HepG2 (cell line): ENCODE measurements at regions not wholly inside any gene's neighbourhood (a gene's known extent, or its start where the extent isn't known, plus 50 kb on each side); places are given as distances from the start of the nearest gene placed in this dataset.
A peak's percentile ranks its signal among the peaks of the same experiment; 100 is the strongest.

Experiments used
- ATAC-seq: fragments of 200-7000 bp; cut with Tn5 transposase; 3 replicates; pipeline ENCODE4 v1.9.1; 2020; ENCODE audit warnings: mild to moderate bottlenecking, moderate library complexity
- BruUV-seq: library from RNA; stranded (reverse); fragments of 400-500 nt; replicated peaks from 2 replicates; lab custom pipeline; 2021; lab: Mats Ljungman, UMichigan
- CTCF ChIA-PET: fragments of 300-600 bp; formaldehyde crosslinking; extraction: SDS; loops from one replicate; lab custom pipeline; 2021; ENCODE audit warnings: low total read pairs, inconsistent platforms, low intra/inter-chr PET ratio; lab: Yijun Ruan, JAX
- POLR2A ChIA-PET: fragments of 350-600 bp; sonication (Branson Sonifier 250); formaldehyde crosslinking; loops from one replicate; lab custom pipeline; 2020; ENCODE audit warnings: antibody characterized with exemption, inconsistent platforms; lab: Yijun Ruan, JAX
- DNase-seq: peaks from one replicate; pipeline ENCODE4 v3.0.0-alpha.2; 2015; ENCODE audit warnings: low spot score
- FAIRE-seq: peaks from 3 replicates; lab custom pipeline; 2011; peaks lifted over from hg19 to GRCh38; lab: Jason Lieb, UNC
- H2AFZ ChIP-seq: one replicate; pipeline ENCODE4 v1.6.1; 2011; ENCODE audit warnings: low read length, inconsistent platforms
- H3K27ac ChIP-seq: fragments of 300-600 bp; 3 replicates; pipeline ENCODE4 v1.8.0; 2011; ENCODE audit warnings: mixed run types, mild to moderate bottlenecking, mixed read lengths, low read length, inconsistent platforms; ENCODE audit not compliant: insufficient read depth; ENCODE audit errors: extremely low read length
- H3K27me3 ChIP-seq, 2 experiments: fragments of 200-600 bp in 1 of 2; 2 replicates in 1 of 2; 3 replicates in 1 of 2; pipeline versions ENCODE4 v1.6.0 to v1.8.0; 2011; ENCODE audit warnings: low read length in 2 of 2, mild to moderate bottlenecking in 2 of 2, moderate library complexity in 2 of 2, inconsistent platforms in 1 of 2; ENCODE audit not compliant: insufficient read depth in 2 of 2, control insufficient read depth in 1 of 2
- H3K36me3 ChIP-seq, 2 experiments: fragments of 200-600 bp in 1 of 2; replicated peaks in 1 of 2; 2 replicates in 1 of 2; 3 replicates in 1 of 2; pipeline versions ENCODE4 v1.5.1 to v1.8.0; 2011; ENCODE audit warnings: low read length in 2 of 2, inconsistent platforms in 1 of 2; ENCODE audit not compliant: insufficient read depth in 2 of 2, control insufficient read depth in 1 of 2
- H3K4me1 ChIP-seq: 2 replicates; pipeline ENCODE4 v1.5.1; 2012; ENCODE audit warnings: low read length, inconsistent platforms; ENCODE audit not compliant: insufficient read depth
- H3K4me2 ChIP-seq: 2 replicates; pipeline ENCODE4 v1.6.0; 2011; ENCODE audit warnings: low read depth, low read length, inconsistent platforms
- H3K4me3 ChIP-seq, 3 experiments: fragments of 200-600 bp in 1 of 3; sonication (generic), shearing (Covaris generic) in 1 of 3; replicated peaks in 1 of 3; 2 replicates each; pipeline ENCODE4 v1.5.1; 2011 to 2016; ENCODE audit warnings: low read length in 3 of 3, inconsistent platforms in 2 of 3, low read depth in 2 of 3, mild to moderate bottlenecking in 2 of 3, control low read depth in 1 of 3, mixed read lengths in 1 of 3; ENCODE audit not compliant: insufficient read depth in 1 of 3
- H3K79me2 ChIP-seq: one replicate; pipeline ENCODE4 v1.6.1; 2011; ENCODE audit warnings: low read length, inconsistent platforms; ENCODE audit not compliant: insufficient read depth
- H3K9ac ChIP-seq: 2 replicates; pipeline ENCODE4 v1.6.0; 2011; ENCODE audit warnings: mild to moderate bottlenecking, low read depth, low read length, inconsistent platforms; ENCODE audit not compliant: insufficient read depth
- H3K9me3 ChIP-seq: 2 replicates; pipeline ENCODE4 v1.5.1; 2012; ENCODE audit warnings: mild to moderate bottlenecking, low read length
- H4K20me1 ChIP-seq: 2 replicates; pipeline ENCODE4 v1.6.0; 2011; ENCODE audit warnings: inconsistent platforms, mild to moderate bottlenecking, low read length, moderate library complexity; ENCODE audit not compliant: insufficient read depth
- ATF2 ChIP-seq: sonication (generic); formaldehyde crosslinking; IDR thresholded peaks from 2 replicates; pipeline ENCODE4 v1.4.0; 2020; ENCODE audit warnings: missing genetic modification reagents
- BCL6 ChIP-seq: IDR thresholded peaks from 2 replicates; pipeline ENCODE4 v1.6.1; 2016; ENCODE audit warnings: missing genetic modification reagents, missing compliant biosample characterization
- DNMT1 ChIP-seq: sonication (generic); formaldehyde crosslinking; IDR thresholded peaks from 2 replicates; pipeline ENCODE4 v1.5.1; 2020; ENCODE audit warnings: mild to moderate bottlenecking, missing genetic modification reagents
- GATAD2A ChIP-seq: IDR thresholded peaks from 2 replicates; pipeline ENCODE4 v1.6.1; 2016
- HNF4G ChIP-seq, 2 experiments: sonication (generic) in 1 of 2; formaldehyde crosslinking in 1 of 2; IDR thresholded peaks; 2 replicates each; pipeline versions ENCODE4 v1.4.0 to v1.6.1; 2011 to 2020; ENCODE audit warnings: borderline replicate concordance in 2 of 2, low read depth in 2 of 2, mild to moderate bottlenecking in 2 of 2, low read length in 1 of 2, missing genetic modification reagents in 1 of 2, moderate library complexity in 1 of 2
- NFIC ChIP-seq: IDR thresholded peaks from 2 replicates; pipeline ENCODE4 v1.6.1; 2012; ENCODE audit warnings: mild to moderate bottlenecking, low read length, inconsistent platforms
- PHF21A ChIP-seq: sonication (generic); formaldehyde crosslinking; IDR thresholded peaks from 2 replicates; pipeline ENCODE4 v1.5.0; 2020; ENCODE audit warnings: mild to moderate bottlenecking, missing genetic modification reagents
- RARA ChIP-seq: IDR thresholded peaks from 2 replicates; pipeline ENCODE4 v1.6.1; 2016; ENCODE audit warnings: missing genetic modification reagents, missing compliant biosample characterization
- SRF ChIP-seq: IDR thresholded peaks from 2 replicates; pipeline ENCODE4 v1.6.1; 2011; ENCODE audit warnings: mild to moderate bottlenecking, low read depth, low read length, moderate library complexity
- ZNF281 ChIP-seq: sonication (generic); formaldehyde crosslinking; IDR thresholded peaks from 2 replicates; pipeline ENCODE4 v1.4.0; 2020; ENCODE audit warnings: missing genetic modification reagents, borderline replicate concordance
- ZNF367 ChIP-seq: sonication (generic); formaldehyde crosslinking; IDR thresholded peaks from 2 replicates; pipeline ENCODE4 v1.4.0; 2020; ENCODE audit warnings: missing genetic modification reagents, borderline replicate concordance
- ZNF501 ChIP-seq: sonication (generic); formaldehyde crosslinking; IDR thresholded peaks from 2 replicates; pipeline ENCODE4 v1.5.1; 2020; ENCODE audit warnings: mild to moderate bottlenecking, moderate library complexity, missing genetic modification reagents
- ZNF891 ChIP-seq: sonication (generic); formaldehyde crosslinking; IDR thresholded peaks from 2 replicates; pipeline ENCODE4 v1.5.0; 2020; ENCODE audit warnings: mild to moderate bottlenecking, missing genetic modification reagents
- WGBS: methylation state at CpG from one replicate; pipeline ENCODE4 v1.1.6; 2017; ENCODE audit warnings: low lambda C conversion rate; 5-methylcytosine and 5-hydroxymethylcytosine counted together
- in situ Hi-C: cut with HindIII; loops from 2 replicates; pipeline ENCODE4 v1.10.0; 2017; ENCODE audit warnings: low pct_unique_long_range_greater_than_20kb; ENCODE audit not compliant: extremely low pct_ligation_motif_present
- intact Hi-C: fragments of 100-400 bp; cut with micrococcal nuclease; formaldehyde crosslinking; loops from one replicate; pipeline ENCODE4 v1.10.0; 2022; ENCODE audit not compliant: unreplicated experiment

GRCh38 chr13:33611121-33611805, 206.7 kb upstream of the RFC3 start (continued):
- TF ChIP-seq RARA (CRISPR knock-in tag) = no peak; the same call in 1 of the 2 replicates
- TF ChIP-seq GATAD2A (CRISPR knock-in tag) = peak; percentile 71; the same call in 1 of the 2 replicates
- peak; percentile 60; the same call in 1 of the 2 replicates for TF ChIP-seq BCL6 (CRISPR knock-in tag)
- 0 out of 2 replicates have a peak, but pooled peaks have one; percentile 16 for TF ChIP-seq ZNF501 (CRISPR knock-in tag)
- TF ChIP-seq, all 625 proteins: peak for 87

- ATAC-seq (no peak), FAIRE-seq (peak; percentile 43), DNase-seq (peak; percentile 16)
- Histone ChIP-seq H3K4me1 (peaks cover 62% of the 10 kb centered on the region), H3K27ac (peak overlapping the region; percentile 99), H4K20me1 (no peaks in the 10 kb centered on the region), H3K79me2 (no peaks in the 10 kb centered on the region), H3K4me3 (no peak overlapping the region), H2AFZ (no peak overlapping the region), H3K9ac (no peak overlapping the region), H3K4me2 (peak overlapping the region; percentile 89), H3K36me3 (no peaks in the 10 kb centered on the region), H3K9me3 (no peaks in the 10 kb centered on the region), H3K27me3 (no peaks in the 10 kb centered on the region)
- ChIA-PET POLR2A (interaction anchor here (0.8 kb wide), 1 partner anchor 27 kb away, joined by 3 read pairs; no protein-coding TSS in a partner anchor), CTCF (no interaction called here)
- in situ Hi-C loops (loop anchor here (10.0 kb wide), 1 partner anchor 112 kb away; no protein-coding TSS in a partner anchor), intact Hi-C loops (no loop called here)
- BruUV-seq = no TSS peak
- 44% methylated on average over 4 of the region's 4 CpGs for WGBS
- TF ChIP-seq DNMT1 (CRISPR knock-in tag) (no peak), NFIC (0 out of 2 replicates have a peak, but pooled peaks have one; percentile 25), ATF2 (CRISPR knock-in tag) (0 out of 2 replicates have a peak, but pooled peaks have one; percentile 21), HNF4G (IDR thresholded peaks at IDR 0.05; ENCODE audit: borderline replicate concordance, low read depth, low read length) (0 out of 2 replicates have a peak, but pooled peaks have one; percentile 5), HNF4G (CRISPR knock-in tag; IDR thresholded peaks at IDR 0.05; ENCODE audit: borderline replicate concordance, low read depth) (no peak), BCL6 (CRISPR knock-in tag) (peak; percentile 76), ZNF891 (CRISPR knock-in tag) (no peak), ZNF281 (CRISPR knock-in tag) (no peak), SRF (no peak), ZNF367 (CRISPR knock-in tag) (no peak), PHF21A (CRISPR knock-in tag) (no peak)
These were observed 205.0 kb upstream of the RFC3 start for GRCh38 chr13:33612641-33613638.
